ENCODE measurements at regions not wholly inside any gene's neighbourhood (a gene's known extent, or its start where the extent isn't known, plus 50 kb on each side); places are given as distances from the start of the nearest gene placed in this dataset.

DNA sequence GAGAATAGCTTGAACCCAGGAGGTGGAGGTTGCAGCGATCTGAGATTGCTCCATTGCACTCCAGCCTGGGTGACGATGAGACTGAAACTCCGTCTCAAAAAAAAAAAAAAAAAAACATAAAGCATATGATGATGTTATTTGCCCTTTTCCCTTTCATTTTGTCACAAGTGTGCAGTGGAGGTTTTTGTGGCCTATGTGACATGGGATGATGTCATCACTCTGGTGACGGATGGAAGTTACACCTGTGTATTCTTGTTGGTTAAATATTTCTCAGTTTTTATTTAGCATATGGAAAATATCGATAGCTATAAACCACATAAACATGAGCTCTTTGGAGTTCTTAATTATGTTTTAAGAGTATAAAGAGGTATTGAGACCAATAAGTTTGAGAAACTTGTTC lies 71.8 kb upstream of the EMX2 start:
- CTCF ChIA-PET: interaction anchor here (0.9 kb wide), 1 partner anchor 28 kb away, joined by 3 read pairs; no protein-coding TSS in a partner anchor
- H3K9me3 Mint-ChIP-seq: peaks cover 1% of the 10 kb centered on the region
- no peak overlapping the region for H3K27ac Mint-ChIP-seq
- no peaks in the 10 kb centered on the region for H3K36me3 Mint-ChIP-seq (ENCODE audit: low read depth)
- intact Hi-C loops (cut with micrococcal nuclease): no loop called here
- no peak for DNase-seq
- no peaks in the 10 kb centered on the region for H3K4me1 Mint-ChIP-seq (ENCODE audit: low read depth)
- no peak overlapping the region for H3K4me3 Mint-ChIP-seq
- H3K27me3 Mint-ChIP-seq (ENCODE audit: low read depth): peaks cover 4% of the 10 kb centered on the region

GRCh38 chr10:117468665-117469064 lies 73.9 kb upstream of the EMX2 start:
- intact Hi-C loops (cut with micrococcal nuclease): no loop called here
- Mint-ChIP-seq H3K27ac (no peak overlapping the region), H3K4me1 (ENCODE audit: low read depth) (no peaks in the 10 kb centered on the region), H3K36me3 (ENCODE audit: low read depth) (no peaks in the 10 kb centered on the region), H3K27me3 (ENCODE audit: low read depth) (peaks cover 6% of the 10 kb centered on the region), H3K9me3 (peaks cover 2% of the 10 kb centered on the region), H3K4me3 (no peak overlapping the region)
- no peak for DNase-seq
- CTCF ChIA-PET: no interaction called here

DNA sequence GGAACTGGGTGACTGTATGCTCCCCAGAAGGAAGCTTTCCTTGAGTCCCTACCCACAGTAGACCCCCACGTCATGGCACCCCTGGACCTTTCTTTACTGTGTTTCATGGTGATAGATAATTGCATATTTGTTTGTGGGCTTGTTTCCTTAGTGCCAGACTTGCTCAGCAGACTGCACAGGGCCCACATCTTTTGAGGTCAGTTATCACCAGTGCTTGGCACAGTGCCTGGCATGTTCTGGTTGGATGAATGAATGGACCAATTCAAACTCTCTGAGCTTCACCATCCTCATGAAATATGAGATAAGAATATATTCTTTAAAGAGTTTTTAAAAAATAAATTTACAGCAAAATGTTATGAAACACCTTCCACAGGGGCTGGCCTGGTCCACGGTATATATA lies 78.4 kb upstream of the EMX2 start:
- CTCF ChIA-PET: interaction anchor here (0.6 kb wide), 1 partner anchor 249 kb away, joined by 3 read pairs; no protein-coding TSS in a partner anchor
- Mint-ChIP-seq H3K9me3 (peaks cover 6% of the 10 kb centered on the region), H3K27ac (no peak overlapping the region), H3K27me3 (ENCODE audit: low read depth) (peaks cover 2% of the 10 kb centered on the region), H3K36me3 (ENCODE audit: low read depth) (no peaks in the 10 kb centered on the region), H3K4me3 (no peak overlapping the region), H3K4me1 (ENCODE audit: low read depth) (no peaks in the 10 kb centered on the region)
- DNase-seq: no peak
- intact Hi-C loops (cut with micrococcal nuclease): no loop called here

GRCh38 chr10:117463545-117463920 lies 79.0 kb upstream of the EMX2 start:
- Mint-ChIP-seq H3K4me1 (ENCODE audit: low read depth) (no peaks in the 10 kb centered on the region), H3K27me3 (ENCODE audit: low read depth) (peaks cover 4% of the 10 kb centered on the region), H3K27ac (no peak overlapping the region), H3K9me3 (peaks cover 6% of the 10 kb centered on the region), H3K4me3 (no peak overlapping the region), H3K36me3 (ENCODE audit: low read depth) (no peaks in the 10 kb centered on the region)
- CTCF ChIA-PET: interaction anchor here (0.6 kb wide), 1 partner anchor 248 kb away, joined by 3 read pairs; no protein-coding TSS in a partner anchor
- no peak for DNase-seq
- intact Hi-C loops (cut with micrococcal nuclease): no loop called here

- Mint-ChIP-seq H3K27ac (no peak overlapping the region), H3K36me3 (ENCODE audit: low read depth) (no peaks in the 10 kb centered on the region), H3K9me3 (peaks cover 6% of the 10 kb centered on the region), H3K27me3 (ENCODE audit: low read depth) (peaks cover 4% of the 10 kb centered on the region), H3K4me1 (ENCODE audit: low read depth) (no peaks in the 10 kb centered on the region), H3K4me3 (no peak overlapping the region)
- intact Hi-C loops (cut with micrococcal nuclease): no loop called here
- no peak for DNase-seq
- CTCF ChIA-PET: no interaction called here
Observed at GRCh38 chr10:117462816-117463544, 79.6 kb upstream of the EMX2 start.

GRCh38 chr10:117462424-117462792 lies 80.1 kb upstream of the EMX2 start:
- no peaks in the 10 kb centered on the region for H3K4me1 Mint-ChIP-seq (ENCODE audit: low read depth)
- H3K27me3 Mint-ChIP-seq (ENCODE audit: low read depth): peaks cover 4% of the 10 kb centered on the region
- CTCF ChIA-PET: interaction anchor here (1.2 to 1.4 kb wide), 2 partner anchors 20 to 246 kb away, joined by 3 to 4 read pairs; no protein-coding TSS in a partner anchor
- H3K4me3 Mint-ChIP-seq: no peak overlapping the region
- intact Hi-C loops (cut with micrococcal nuclease): no loop called here
- H3K27ac Mint-ChIP-seq: no peak overlapping the region
- no peaks in the 10 kb centered on the region for H3K36me3 Mint-ChIP-seq (ENCODE audit: low read depth)
- no peak for DNase-seq
- peaks cover 6% of the 10 kb centered on the region for H3K9me3 Mint-ChIP-seq

- no peaks in the 10 kb centered on the region for H3K4me1 Mint-ChIP-seq (ENCODE audit: low read depth)
- peaks cover 4% of the 10 kb centered on the region for H3K27me3 Mint-ChIP-seq (ENCODE audit: low read depth)
- intact Hi-C loops (cut with micrococcal nuclease): no loop called here
- H3K9me3 Mint-ChIP-seq: peaks cover 6% of the 10 kb centered on the region
- CTCF ChIA-PET: interaction anchor here (1.2 to 1.4 kb wide), 2 partner anchors 19 to 246 kb away, joined by 3 to 4 read pairs; no protein-coding TSS in a partner anchor
- H3K4me3 Mint-ChIP-seq: no peak overlapping the region
- H3K36me3 Mint-ChIP-seq (ENCODE audit: low read depth): no peaks in the 10 kb centered on the region
- H3K27ac Mint-ChIP-seq: no peak overlapping the region
- no peak for DNase-seq
Observed at GRCh38 chr10:117461766-117462423, 80.7 kb upstream of the EMX2 start.

GRCh38 chr10:117460846-117461765 lies 81.4 kb upstream of the EMX2 start:
- H3K4me1 Mint-ChIP-seq (ENCODE audit: low read depth): no peaks in the 10 kb centered on the region
- no peak for DNase-seq
- H3K27ac Mint-ChIP-seq: no peak overlapping the region
- peaks cover 7% of the 10 kb centered on the region for H3K27me3 Mint-ChIP-seq (ENCODE audit: low read depth)
- H3K9me3 Mint-ChIP-seq: peaks cover 6% of the 10 kb centered on the region
- H3K36me3 Mint-ChIP-seq (ENCODE audit: low read depth): no peaks in the 10 kb centered on the region
- CTCF ChIA-PET: interaction anchor here (1.2 to 1.4 kb wide), 2 partner anchors 18 to 245 kb away, joined by 3 to 4 read pairs; no protein-coding TSS in a partner anchor
- intact Hi-C loops (cut with micrococcal nuclease): no loop called here
- H3K4me3 Mint-ChIP-seq: no peak overlapping the region

DNA sequence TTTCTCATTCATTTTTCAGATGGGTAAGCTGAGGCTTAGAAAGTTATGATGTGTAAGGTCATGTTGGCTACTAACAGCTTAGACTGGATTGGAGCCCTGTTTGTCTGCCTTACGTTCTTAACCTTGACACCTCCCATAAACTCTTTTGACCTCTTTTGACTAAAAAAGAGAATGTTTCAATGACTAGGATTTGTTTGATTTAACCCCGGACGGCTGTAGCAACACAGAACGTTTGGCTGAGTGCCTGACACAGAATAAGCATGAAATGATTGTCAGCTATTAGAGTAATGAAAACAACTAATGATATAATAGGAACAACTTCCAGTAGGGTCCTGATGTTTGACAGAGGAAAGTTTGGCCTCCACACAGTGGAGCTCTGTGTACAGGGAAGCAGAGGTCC lies 83.3 kb upstream of the PDZD8 start:
- intact Hi-C loops (cut with micrococcal nuclease): no loop called here
- no peak for DNase-seq
- Mint-ChIP-seq H3K36me3 (ENCODE audit: low read depth) (no peaks in the 10 kb centered on the region), H3K4me3 (no peak overlapping the region), H3K4me1 (ENCODE audit: low read depth) (no peaks in the 10 kb centered on the region), H3K27me3 (ENCODE audit: low read depth) (peaks cover 4% of the 10 kb centered on the region), H3K9me3 (peaks cover 6% of the 10 kb centered on the region), H3K27ac (no peak overlapping the region)
- CTCF ChIA-PET: interaction anchor here (0.6 to 1.8 kb wide), 3 partner anchors 16 to 242 kb away, joined by 3 to 7 read pairs (median 4); no protein-coding TSS in a partner anchor

GRCh38 chr10:117457932-117458331 lies 82.7 kb upstream of the PDZD8 start:
- CTCF ChIA-PET: interaction anchor here (0.6 to 1.8 kb wide), 5 partner anchors 14 to 242 kb away, joined by 3 to 7 read pairs (median 4); no protein-coding TSS in a partner anchor
- H3K27ac Mint-ChIP-seq: no peak overlapping the region
- no peak overlapping the region for H3K4me3 Mint-ChIP-seq
- intact Hi-C loops (cut with micrococcal nuclease): no loop called here
- H3K4me1 Mint-ChIP-seq (ENCODE audit: low read depth): no peaks in the 10 kb centered on the region
- H3K36me3 Mint-ChIP-seq (ENCODE audit: low read depth): no peaks in the 10 kb centered on the region
- H3K9me3 Mint-ChIP-seq: peaks cover 3% of the 10 kb centered on the region
- peaks cover 4% of the 10 kb centered on the region for H3K27me3 Mint-ChIP-seq (ENCODE audit: low read depth)
- DNase-seq: no peak

DNA sequence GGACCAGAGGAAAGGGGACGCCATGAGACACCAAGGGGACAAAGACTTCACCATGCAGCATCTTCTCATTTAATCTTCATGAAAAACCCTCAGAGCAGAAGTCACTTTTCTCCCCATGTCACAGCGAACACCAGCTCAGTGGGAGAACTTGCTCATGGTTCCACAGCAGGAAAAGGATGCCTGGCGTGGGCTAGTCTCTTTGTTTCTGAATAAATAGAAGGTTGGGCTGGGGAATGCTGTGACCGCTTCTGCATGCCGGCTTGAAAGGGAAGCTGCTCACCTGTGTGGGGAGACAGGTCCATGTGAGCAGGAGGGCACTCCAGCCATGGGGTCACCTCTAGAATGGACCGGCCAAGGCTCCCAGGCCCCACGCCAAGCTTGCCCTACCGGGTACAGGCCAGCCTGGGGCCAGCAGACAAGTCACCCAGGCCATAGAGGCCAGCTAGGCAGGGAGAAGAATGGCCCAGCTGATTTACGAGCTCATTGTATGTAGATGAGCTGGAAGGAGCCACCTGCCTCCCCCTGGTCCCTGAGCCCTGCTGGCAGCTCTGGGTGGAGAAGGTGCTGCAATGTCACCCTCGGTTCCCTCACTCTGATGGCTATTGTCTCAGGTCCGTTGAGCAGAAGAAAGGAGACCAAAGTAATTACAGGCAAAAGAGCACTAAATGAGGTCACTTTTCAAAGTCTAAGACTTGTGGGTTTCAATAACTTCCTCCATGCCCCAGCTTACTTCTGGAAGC lies 82.0 kb upstream of the PDZD8 start:
- Mint-ChIP-seq H3K36me3 (ENCODE audit: low read depth) (no peaks in the 10 kb centered on the region), H3K9me3 (peaks cover 7% of the 10 kb centered on the region), H3K4me1 (ENCODE audit: low read depth) (no peaks in the 10 kb centered on the region), H3K4me3 (no peak overlapping the region), H3K27ac (no peak overlapping the region), H3K27me3 (ENCODE audit: low read depth) (peaks cover 7% of the 10 kb centered on the region)
- intact Hi-C loops (cut with micrococcal nuclease): no loop called here
- DNase-seq: no peak
- CTCF ChIA-PET: interaction anchor here (0.7 to 1.8 kb wide), 4 partner anchors 13 to 1988 kb away, joined by 3 to 7 read pairs (median 4); no protein-coding TSS in a partner anchor
